Neural cell (in vitro differentiated cells): ENCODE measurements at regions not wholly inside any gene's neighbourhood (a gene's known extent, or its start where the extent isn't known, plus 50 kb on each side); places are given as distances from the start of the nearest gene placed in this dataset.

ENCODE experiments used
- H2AFZ ChIP-seq: fragments of 200-600, 300-800 bp; sonication (generic), shearing (Covaris generic); 2 replicates; pipeline ENCODE4 v1.6.0; 2014; ENCODE audit warnings: low read depth, mild to moderate bottlenecking, antibody characterized with exemption, low read length, moderate library complexity
- H3F3A ChIP-seq: fragments of 200-600 bp; shearing (Covaris generic); 2 replicates; pipeline ENCODE4 v1.6.1; 2016; ENCODE audit warnings: mild to moderate bottlenecking, moderate library complexity, mixed read lengths, antibody characterized with exemption, low read length; ENCODE audit not compliant: insufficient read depth, poor library complexity, severe bottlenecking
- H3K27ac ChIP-seq: fragments of 200-600, 300-800 bp; sonication (generic), shearing (Covaris generic); 2 replicates; pipeline ENCODE4 v1.5.1; 2014; ENCODE audit warnings: mild to moderate bottlenecking, low read length, moderate library complexity
- H3K27me3 ChIP-seq: fragments of 300-800, 200-600 bp; sonication (generic), shearing (Covaris generic); 2 replicates; pipeline ENCODE4 v1.6.0; 2014; ENCODE audit warnings: mild to moderate bottlenecking, low read depth, low read length, moderate library complexity; ENCODE audit not compliant: insufficient read depth
- H3K36me3 ChIP-seq: fragments of 300-800, 200-600 bp; sonication (generic), shearing (Covaris generic); 2 replicates; pipeline ENCODE4 v1.5.1; 2014; ENCODE audit warnings: mild to moderate bottlenecking, antibody characterized with exemption, low read length, moderate library complexity; ENCODE audit not compliant: insufficient read depth
- H3K4me2 ChIP-seq: fragments of 300-800, 200-600 bp; sonication (generic), shearing (Covaris generic); 2 replicates; pipeline ENCODE4 v1.6.0; 2014; ENCODE audit warnings: mild to moderate bottlenecking, low read length
- H3K4me3 ChIP-seq: fragments of 300-800, 200-600 bp; sonication (generic), shearing (Covaris generic); 2 replicates; pipeline ENCODE4 v1.5.1; 2014; ENCODE audit warnings: mild to moderate bottlenecking, low read length, moderate library complexity
- H3K79me2 ChIP-seq: fragments of 200-600 bp; shearing (Covaris generic); replicated peaks from 2 replicates; pipeline ENCODE4 v1.6.0; 2014; ENCODE audit warnings: mild to moderate bottlenecking, low read length, moderate library complexity; ENCODE audit not compliant: insufficient read depth
- H3K9ac ChIP-seq: fragments of 300-800, 200-600 bp; sonication (generic), shearing (Covaris generic); 2 replicates; pipeline ENCODE4 v1.6.1; 2016; ENCODE audit warnings: mild to moderate bottlenecking, low read length, mixed read lengths
- H3K9me2 ChIP-seq: fragments of 200-600 bp; shearing (Covaris generic); 2 replicates; pipeline ENCODE4 v1.6.1; 2016; ENCODE audit warnings: mild to moderate bottlenecking, low read length, mixed read lengths; ENCODE audit not compliant: insufficient read depth
- H3K9me3 ChIP-seq: fragments of 200-600, 300-800 bp; sonication (generic), shearing (Covaris generic); 2 replicates; pipeline ENCODE4 v1.6.1; 2016; ENCODE audit warnings: mild to moderate bottlenecking, mixed run types, low read length, moderate library complexity, mixed read lengths
- H4K20me1 ChIP-seq: fragments of 200-600 bp; shearing (Covaris generic); 2 replicates; pipeline ENCODE4 v1.6.1; 2016; ENCODE audit warnings: mild to moderate bottlenecking, mixed run types; ENCODE audit not compliant: insufficient read depth
- CTCF ChIP-seq: fragments of 450-650 bp; IDR thresholded peaks from 2 replicates; pipeline ENCODE4 v1.5.1; 2014; ENCODE audit warnings: antibody characterized with exemption, mild to moderate bottlenecking, moderate library complexity; ENCODE audit not compliant: poor library complexity, severe bottlenecking
- EP300 ChIP-seq: fragments of 450-650 bp; conservative IDR thresholded peaks from 2 replicates; pipeline ENCODE4 v1.6.1; 2014; ENCODE audit warnings: antibody characterized with exemption, mild to moderate bottlenecking, moderate library complexity; ENCODE audit not compliant: poor library complexity, severe bottlenecking
- EZH2 ChIP-seq: fragments of 200-600, 300-800 bp; shearing (Covaris generic), sonication (generic); IDR thresholded peaks from 2 replicates; pipeline ENCODE4 v1.6.1; 2014; ENCODE audit warnings: antibody characterized with exemption, low read length, borderline replicate concordance, mild to moderate bottlenecking; ENCODE audit not compliant: insufficient read depth, poor library complexity, severe bottlenecking
- MXI1 ChIP-seq: fragments of 450-650 bp; conservative IDR thresholded peaks from 2 replicates; pipeline ENCODE4 v1.6.1; 2014; ENCODE audit warnings: antibody characterized with exemption, mild to moderate bottlenecking; ENCODE audit not compliant: poor library complexity, severe bottlenecking
- POLR2AphosphoS5 ChIP-seq: IDR thresholded peaks from 2 replicates; pipeline ENCODE4 v1.6.1; 2012
- RAD21 ChIP-seq: fragments of 450-650 bp; conservative IDR thresholded peaks from 2 replicates; pipeline ENCODE4 v1.6.1; 2014; ENCODE audit warnings: antibody characterized with exemption, mild to moderate bottlenecking, moderate library complexity
- REST ChIP-seq: IDR thresholded peaks from 2 replicates; pipeline ENCODE4 v1.6.1; 2012; ENCODE audit warnings: borderline replicate concordance
- SMC3 ChIP-seq: fragments of 450-650 bp; conservative IDR thresholded peaks from 2 replicates; pipeline ENCODE4 v1.6.1; 2014; ENCODE audit warnings: antibody characterized with exemption, mild to moderate bottlenecking, moderate library complexity; ENCODE audit not compliant: poor library complexity
- TAF1 ChIP-seq: IDR thresholded peaks from 2 replicates; pipeline ENCODE4 v1.6.1; 2012; ENCODE audit warnings: low read depth

- no peak overlapping the region for H3K27ac ChIP-seq
- H3K4me2 ChIP-seq: no peak overlapping the region
- H3K9ac ChIP-seq: no peak overlapping the region
- H3F3A ChIP-seq: no peaks in the 10 kb centered on the region
- H3K27me3 ChIP-seq: no peaks in the 10 kb centered on the region
- H2AFZ ChIP-seq: no peak overlapping the region
- TF ChIP-seq EZH2 (no peak), POLR2AphosphoS5 (no peak), RAD21 (no peak), SMC3 (no peak), CTCF (no peak)
- H3K4me3 ChIP-seq: no peak overlapping the region
- H3K79me2 ChIP-seq: no peaks in the 10 kb centered on the region
- no peaks in the 10 kb centered on the region for H4K20me1 ChIP-seq
- no peaks in the 10 kb centered on the region for H3K36me3 ChIP-seq
- H3K9me2 ChIP-seq: no peaks in the 10 kb centered on the region
- H3K9me3 ChIP-seq: no peaks in the 10 kb centered on the region
These were observed 683.7 kb downstream of the EPM2A start for GRCh38 chr6:145051661-145052060.

DNA sequence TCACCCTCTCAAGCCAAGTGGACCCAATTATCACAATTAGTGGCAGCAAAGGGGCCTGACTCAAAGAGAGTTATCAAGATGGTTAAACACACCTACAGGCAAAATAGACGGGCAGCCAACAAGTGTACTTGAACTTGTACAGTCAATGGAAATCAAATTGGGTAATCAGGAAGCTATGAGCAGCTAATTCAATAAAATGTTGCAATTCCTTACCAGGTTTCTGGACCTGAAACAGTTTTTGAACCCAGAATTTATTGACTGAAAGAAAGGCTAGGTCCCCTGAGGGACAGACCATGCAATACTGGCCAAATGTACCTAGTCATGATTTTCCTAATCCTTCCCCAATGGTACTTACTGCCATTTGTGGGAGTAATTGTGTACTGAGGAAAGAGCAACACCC, 679.8 kb downstream of the EPM2A start:
- no peak overlapping the region for H3K4me2 ChIP-seq
- H2AFZ ChIP-seq: no peak overlapping the region
- no peak overlapping the region for H3K9ac ChIP-seq
- no peak overlapping the region for H3K27ac ChIP-seq
- H3K4me3 ChIP-seq: no peak overlapping the region
- H3K9me2 ChIP-seq: no peaks in the 10 kb centered on the region
- H3K79me2 ChIP-seq: no peaks in the 10 kb centered on the region
- H3K36me3 ChIP-seq: no peaks in the 10 kb centered on the region
- TF ChIP-seq POLR2AphosphoS5 (no peak), REST (no peak), SMC3 (no peak), MXI1 (no peak), TAF1 (no peak), EP300 (no peak), RAD21 (no peak), EZH2 (no peak), CTCF (no peak)
- H3F3A ChIP-seq: no peaks in the 10 kb centered on the region
- no peaks in the 10 kb centered on the region for H3K9me3 ChIP-seq
- H3K27me3 ChIP-seq: no peaks in the 10 kb centered on the region
- no peaks in the 10 kb centered on the region for H4K20me1 ChIP-seq
